K562 (cell line): ENCODE measurements at regions not wholly inside any gene's neighbourhood (a gene's known extent, or its start where the extent isn't known, plus 50 kb on each side); places are given as distances from the start of the nearest gene placed in this dataset.

Experiments
- THAP7 ChIP-seq: fragments of 250-450 bp; sonication (Bioruptor Pico); IDR thresholded peaks from 2 replicates; pipeline ENCODE4 v1.5.0; 2021
- ZBTB5 ChIP-seq: fragments of 450-650 bp; IDR thresholded peaks from 2 replicates; pipeline ENCODE4 v1.6.1; 2017; ENCODE audit warnings: antibody characterized with exemption
- ZNF263 ChIP-seq: sonication (generic); formaldehyde crosslinking; IDR thresholded peaks from 2 replicates; pipeline ENCODE4 v1.8.0; 2022; ENCODE audit warnings: mild to moderate bottlenecking, missing genetic modification reagents, borderline replicate concordance
- ZNF407 ChIP-seq: fragments of 450-650 bp; IDR thresholded peaks from 2 replicates; pipeline ENCODE4 v1.6.1; 2016; ENCODE audit warnings: low read depth

- TF ChIP-seq ZBTB5 (no peak), ZNF407 (no peak), THAP7 (CRISPR knock-in tag) (no peak), ZNF263 (no peak)
Observed at GRCh38 chr1:157279138-157279801, 141.1 kb upstream of the ETV3 start (continued).
